Prostate gland (tissue), 2 donors: ENCODE measurements at regions not wholly inside any gene's neighbourhood (a gene's known extent, or its start where the extent isn't known, plus 50 kb on each side); places are given as distances from the start of the nearest gene placed in this dataset.

Experiments used
- DNase-seq: peaks from one replicate; pipeline ENCODE4 v3.0.0-alpha.2; 2019; ENCODE audit warnings: low spot score
- H3K27ac ChIP-seq, 2 donors: fragments of 200-600 bp; sonication (generic); 2 replicates each; pipeline ENCODE4 v1.5.1; 2017 to 2019
- H3K27me3 ChIP-seq: fragments of 200-600 bp; sonication (generic); replicated peaks from 2 replicates; pipeline ENCODE4 v1.5.1; 2019; ENCODE audit not compliant: insufficient read depth
- H3K36me3 ChIP-seq, 2 donors: fragments of 200-600 bp; sonication (generic); 1 replicate in 1 of 2; 2 replicates in 1 of 2; pipeline versions ENCODE4 v1.5.1 to v1.8.1; 2017 to 2019
- H3K4me1 ChIP-seq: fragments of 200-600 bp; sonication (generic); replicated peaks from 2 replicates; pipeline ENCODE4 v1.5.1; 2019
- H3K4me3 ChIP-seq, 2 donors: fragments of 200-600 bp; sonication (generic); 2 replicates each; pipeline ENCODE4 v1.5.1; 2017 to 2019
- H3K9me3 ChIP-seq: fragments of 200-600 bp; sonication (generic); 2 replicates; pipeline ENCODE4 v1.5.1; 2017
- POLR2A ChIP-seq: fragments of 450-650 bp; IDR thresholded peaks from one replicate; pipeline ENCODE4 v1.6.1; 2016; ENCODE audit warnings: antibody characterized with exemption, mild to moderate bottlenecking
- POLR2AphosphoS5 ChIP-seq: sonication (generic); formaldehyde crosslinking; IDR thresholded peaks from one replicate; pipeline ENCODE4 v1.6.1; 2017; ENCODE audit warnings: antibody characterized with exemption
- whole genome bisulfite sequencing: methylation state at CpG from one replicate; pipeline ENCODE4 v1.1.5; 2018; 5-methylcytosine and 5-hydroxymethylcytosine counted together
- intact Hi-C: fragments of 100-400 bp; cut with DNase I; formaldehyde crosslinking; loops from one replicate; pipeline ENCODE4 v1.14.2; 2022
- TF ChIP-seq, protein P1 (sequence below), 4 experiments: fragments of 200-600 bp in 2 of 4; fragments of 450-650 bp in 2 of 4; sonication (generic) in 2 of 4; IDR thresholded peaks; 1 replicate in 3 of 4; 2 replicates in 1 of 4; pipeline ENCODE4 v1.5.1; 2016 to 2019; ENCODE audit warnings: antibody characterized with exemption in 4 of 4, mild to moderate bottlenecking in 2 of 4, moderate library complexity in 2 of 4

DNA sequence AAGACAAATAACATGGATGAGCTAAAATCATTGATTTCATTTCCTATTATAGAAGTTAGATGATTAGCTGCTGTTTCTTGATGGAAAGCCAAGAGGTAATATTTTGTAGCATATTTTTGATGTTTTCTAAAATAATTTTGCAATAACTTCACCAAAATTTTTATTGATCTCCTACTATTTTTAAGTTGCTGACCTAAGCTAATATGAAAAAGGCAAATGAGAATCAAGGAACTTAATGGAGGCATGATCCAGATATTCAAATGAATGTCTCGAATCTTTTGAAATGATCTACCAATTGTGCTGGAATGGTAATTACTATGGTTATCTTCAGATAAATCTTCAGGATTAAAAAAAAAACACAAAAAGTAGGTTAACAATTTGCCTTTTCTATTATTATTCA, 1591.4 kb upstream of the PCDH7 start:
- Histone ChIP-seq H3K36me3 (no peaks in the 10 kb centered on the region), H3K27me3 (no peaks in the 10 kb centered on the region), H3K4me3 (no peak overlapping the region), H3K27ac (no peak overlapping the region), H3K9me3 (no peaks in the 10 kb centered on the region), H3K4me1 (no peaks in the 10 kb centered on the region)
- DNase-seq: no peak
- TF ChIP-seq POLR2AphosphoS5: no peak
- no peak for TF ChIP-seq POLR2A
- TF ChIP-seq, protein P1, sequence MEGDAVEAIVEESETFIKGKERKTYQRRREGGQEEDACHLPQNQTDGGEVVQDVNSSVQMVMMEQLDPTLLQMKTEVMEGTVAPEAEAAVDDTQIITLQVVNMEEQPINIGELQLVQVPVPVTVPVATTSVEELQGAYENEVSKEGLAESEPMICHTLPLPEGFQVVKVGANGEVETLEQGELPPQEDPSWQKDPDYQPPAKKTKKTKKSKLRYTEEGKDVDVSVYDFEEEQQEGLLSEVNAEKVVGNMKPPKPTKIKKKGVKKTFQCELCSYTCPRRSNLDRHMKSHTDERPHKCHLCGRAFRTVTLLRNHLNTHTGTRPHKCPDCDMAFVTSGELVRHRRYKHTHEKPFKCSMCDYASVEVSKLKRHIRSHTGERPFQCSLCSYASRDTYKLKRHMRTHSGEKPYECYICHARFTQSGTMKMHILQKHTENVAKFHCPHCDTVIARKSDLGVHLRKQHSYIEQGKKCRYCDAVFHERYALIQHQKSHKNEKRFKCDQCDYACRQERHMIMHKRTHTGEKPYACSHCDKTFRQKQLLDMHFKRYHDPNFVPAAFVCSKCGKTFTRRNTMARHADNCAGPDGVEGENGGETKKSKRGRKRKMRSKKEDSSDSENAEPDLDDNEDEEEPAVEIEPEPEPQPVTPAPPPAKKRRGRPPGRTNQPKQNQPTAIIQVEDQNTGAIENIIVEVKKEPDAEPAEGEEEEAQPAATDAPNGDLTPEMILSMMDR (IDR thresholded peaks at IDR 0.05): no peak
- intact Hi-C loops: no loop called here
- WGBS: 100% methylated on average over 1 of the region's 1 CpG

DNA sequence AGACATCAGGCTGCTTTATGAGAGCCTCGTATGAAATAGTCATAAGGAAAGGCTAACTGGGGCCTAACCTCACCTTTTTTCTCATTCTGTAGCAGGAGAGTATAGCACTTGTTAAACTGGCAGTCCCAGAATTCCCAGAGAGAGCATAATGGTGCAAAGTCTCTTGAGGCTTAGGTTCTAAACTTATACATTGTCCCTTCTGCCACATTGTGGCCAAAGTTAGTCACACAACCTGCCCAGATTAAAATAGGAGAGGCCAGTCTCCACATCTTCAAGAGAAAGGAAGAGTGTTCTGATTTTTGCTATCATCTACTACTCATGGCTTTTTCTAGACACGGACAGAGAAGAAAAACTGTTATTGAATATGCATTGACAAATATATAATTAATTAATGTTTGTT, 1588.9 kb upstream of the PCDH7 start:
- 88% methylated on average over 2 of the region's 2 CpGs for WGBS
- TF ChIP-seq, protein P1 (IDR thresholded peaks at IDR 0.05): no peak
- TF ChIP-seq POLR2AphosphoS5: no peak
- TF ChIP-seq POLR2A: no peak
- Histone ChIP-seq H3K27me3 (no peaks in the 10 kb centered on the region), H3K27ac (no peak overlapping the region), H3K9me3 (no peaks in the 10 kb centered on the region), H3K36me3 (no peaks in the 10 kb centered on the region), H3K4me1 (no peaks in the 10 kb centered on the region), H3K4me3 (no peak overlapping the region)
- intact Hi-C loops: no loop called here
- no peak for DNase-seq

DNA sequence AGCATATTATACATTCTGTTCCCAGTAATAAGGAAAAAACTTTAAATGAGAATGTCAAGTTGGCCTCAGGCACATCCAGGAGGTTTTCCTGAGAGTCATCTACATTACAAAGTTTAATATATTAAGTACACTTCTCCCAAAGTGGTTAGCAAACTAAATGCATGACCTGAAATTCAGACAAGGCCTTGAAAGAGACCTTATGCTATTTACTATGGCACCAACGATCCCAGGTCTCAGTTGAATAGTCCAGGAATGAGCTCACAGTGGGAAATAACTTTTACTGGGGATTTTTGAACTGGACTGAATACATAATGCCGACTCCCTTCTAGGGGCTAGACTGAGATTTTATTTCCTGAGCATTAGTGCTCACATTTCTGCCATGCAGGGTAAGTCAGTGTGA, 1577.5 kb upstream of the PCDH7 start:
- TF ChIP-seq POLR2AphosphoS5: no peak
- no peak for TF ChIP-seq POLR2A
- TF ChIP-seq, protein P1 (IDR thresholded peaks at IDR 0.05): no peak
- no peak for DNase-seq
- Histone ChIP-seq H3K9me3 (no peaks in the 10 kb centered on the region), H3K27me3 (no peaks in the 10 kb centered on the region), H3K4me1 (no peaks in the 10 kb centered on the region), H3K36me3 (no peaks in the 10 kb centered on the region), H3K27ac (no peak overlapping the region), H3K4me3 (no peak overlapping the region)
- intact Hi-C loops: no loop called here
- WGBS: 50% methylated on average over 2 of the region's 2 CpGs

DNA sequence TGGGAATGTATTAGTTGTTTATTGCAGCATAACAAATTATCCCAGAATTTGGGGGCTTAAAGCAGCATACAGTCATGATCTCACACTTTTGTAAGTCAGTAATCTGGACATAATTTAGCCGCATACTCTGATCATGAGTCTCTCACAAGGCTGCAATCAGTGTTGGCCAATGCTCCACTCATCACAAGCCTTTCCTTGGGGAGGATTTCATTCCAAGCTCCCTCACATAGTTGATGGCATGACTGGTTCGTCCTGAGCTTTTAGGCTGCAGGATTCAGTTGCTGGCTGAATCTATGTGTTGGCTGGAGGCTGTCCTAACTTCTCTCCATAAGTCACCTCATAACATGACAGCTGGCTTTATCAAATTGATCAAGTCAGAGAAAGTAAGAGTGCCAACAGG, 1568.6 kb upstream of the PCDH7 start:
- intact Hi-C loops: no loop called here
- H3K36me3 ChIP-seq: no peaks in the 10 kb centered on the region
- H3K27ac ChIP-seq: no peak overlapping the region
- no peaks in the 10 kb centered on the region for H3K27me3 ChIP-seq
- WGBS: 91% methylated on average over 2 of the region's 2 CpGs
- H3K9me3 ChIP-seq: no peaks in the 10 kb centered on the region
- TF ChIP-seq, protein P1 (IDR thresholded peaks at IDR 0.05): no peak
- TF ChIP-seq POLR2A (no peak), POLR2AphosphoS5 (no peak)
- no peaks in the 10 kb centered on the region for H3K4me1 ChIP-seq
- no peak for DNase-seq
- H3K4me3 ChIP-seq: no peak overlapping the region

DNA sequence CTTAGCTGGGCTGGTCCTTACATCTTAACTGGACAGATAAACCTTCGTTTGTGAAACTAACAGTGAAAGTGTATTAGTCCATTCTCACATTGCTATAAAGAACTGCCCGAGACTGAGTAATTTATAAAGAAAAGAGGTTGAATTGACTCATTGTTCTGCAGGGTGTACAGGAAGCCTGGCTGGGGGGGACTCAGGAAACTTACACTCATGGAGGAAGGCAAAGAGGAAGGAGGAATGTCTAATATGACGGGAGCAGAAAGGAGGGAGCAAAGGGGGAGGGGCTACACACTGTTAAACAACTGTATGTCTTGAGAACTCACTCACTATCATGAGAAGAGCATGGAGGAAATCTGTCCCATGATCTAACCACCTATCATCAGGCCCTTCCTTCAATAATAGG, 1566.5 kb upstream of the PCDH7 start:
- no peaks in the 10 kb centered on the region for H3K9me3 ChIP-seq
- intact Hi-C loops: no loop called here
- DNase-seq: no peak
- no peak for TF ChIP-seq POLR2AphosphoS5
- TF ChIP-seq, protein P1 (IDR thresholded peaks at IDR 0.05): no peak
- TF ChIP-seq POLR2A: no peak
- H3K4me3 ChIP-seq: no peak overlapping the region
- H3K27ac ChIP-seq: no peak overlapping the region
- no peaks in the 10 kb centered on the region for H3K4me1 ChIP-seq
- H3K36me3 ChIP-seq: no peaks in the 10 kb centered on the region
- 48% methylated on average over 3 of the region's 3 CpGs for WGBS
- no peaks in the 10 kb centered on the region for H3K27me3 ChIP-seq
